ENCODE measurements at regions not wholly inside any gene's neighbourhood (a gene's known extent, or its start where the extent isn't known, plus 50 kb on each side); places are given as distances from the start of the nearest gene placed in this dataset.
A peak's percentile ranks its signal among the peaks of the same experiment; 100 is the strongest.

- no peak for DNase-seq (ENCODE audit: low read depth)
- TF ChIP-seq CTCF (IDR thresholded peaks at IDR 0.05; ENCODE audit: low read length, missing control alignments): no peak
- no peak overlapping the region for H3K4me3 ChIP-seq (replicated peaks; ENCODE audit: low read depth, low read length)
Observed at GRCh38 chr20:51961964-51962761, 159.8 kb upstream of the SALL4 start.

GRCh38 chr20:51960047-51960675 lies 157.8 kb upstream of the SALL4 start:
- no peak overlapping the region for H3K4me3 ChIP-seq (replicated peaks; ENCODE audit: low read depth, low read length)
- TF ChIP-seq CTCF (IDR thresholded peaks at IDR 0.05; ENCODE audit: low read length, missing control alignments): no peak
- DNase-seq (ENCODE audit: low read depth): no peak

GRCh38 chr20:51959066-51959542 lies 156.8 kb upstream of the SALL4 start:
- TF ChIP-seq CTCF (IDR thresholded peaks at IDR 0.05; ENCODE audit: low read length, missing control alignments): no peak
- H3K4me3 ChIP-seq (replicated peaks; ENCODE audit: low read depth, low read length): peak overlapping the region; percentile 1
- peak; percentile 15 for DNase-seq (ENCODE audit: low read depth)

- TF ChIP-seq CTCF (IDR thresholded peaks at IDR 0.05; ENCODE audit: low read length, missing control alignments): no peak
- peak; percentile 38 for DNase-seq (ENCODE audit: low read depth)
- H3K4me3 ChIP-seq (replicated peaks; ENCODE audit: low read depth, low read length): peak overlapping the region; percentile 8
Observed at GRCh38 chr20:51958099-51959065, 156.1 kb upstream of the SALL4 start.

- no peak for TF ChIP-seq CTCF (IDR thresholded peaks at IDR 0.05; ENCODE audit: low read length, missing control alignments)
- H3K4me3 ChIP-seq (replicated peaks; ENCODE audit: low read depth, low read length): no peak overlapping the region
- peak; percentile 44 for DNase-seq (ENCODE audit: low read depth)
Observed at GRCh38 chr20:51955756-51956155, 153.4 kb upstream of the SALL4 start.

- H3K4me3 ChIP-seq (replicated peaks; ENCODE audit: low read depth, low read length): no peak overlapping the region
- TF ChIP-seq CTCF (IDR thresholded peaks at IDR 0.05; ENCODE audit: low read length, missing control alignments): no peak
- DNase-seq (ENCODE audit: low read depth): no peak
Observed at GRCh38 chr20:51953731-51954340, 151.5 kb upstream of the SALL4 start.
